ENCODE measurements at regions not wholly inside any gene's neighbourhood (a gene's known extent, or its start where the extent isn't known, plus 50 kb on each side); places are given as distances from the start of the nearest gene placed in this dataset.
A peak's percentile ranks its signal among the peaks of the same experiment; 100 is the strongest.

GRCh38 chr20:60113771-60114170 is 155.5 kb downstream of the CDH26 start:
- TF ChIP-seq, protein P1, sequence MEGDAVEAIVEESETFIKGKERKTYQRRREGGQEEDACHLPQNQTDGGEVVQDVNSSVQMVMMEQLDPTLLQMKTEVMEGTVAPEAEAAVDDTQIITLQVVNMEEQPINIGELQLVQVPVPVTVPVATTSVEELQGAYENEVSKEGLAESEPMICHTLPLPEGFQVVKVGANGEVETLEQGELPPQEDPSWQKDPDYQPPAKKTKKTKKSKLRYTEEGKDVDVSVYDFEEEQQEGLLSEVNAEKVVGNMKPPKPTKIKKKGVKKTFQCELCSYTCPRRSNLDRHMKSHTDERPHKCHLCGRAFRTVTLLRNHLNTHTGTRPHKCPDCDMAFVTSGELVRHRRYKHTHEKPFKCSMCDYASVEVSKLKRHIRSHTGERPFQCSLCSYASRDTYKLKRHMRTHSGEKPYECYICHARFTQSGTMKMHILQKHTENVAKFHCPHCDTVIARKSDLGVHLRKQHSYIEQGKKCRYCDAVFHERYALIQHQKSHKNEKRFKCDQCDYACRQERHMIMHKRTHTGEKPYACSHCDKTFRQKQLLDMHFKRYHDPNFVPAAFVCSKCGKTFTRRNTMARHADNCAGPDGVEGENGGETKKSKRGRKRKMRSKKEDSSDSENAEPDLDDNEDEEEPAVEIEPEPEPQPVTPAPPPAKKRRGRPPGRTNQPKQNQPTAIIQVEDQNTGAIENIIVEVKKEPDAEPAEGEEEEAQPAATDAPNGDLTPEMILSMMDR (IDR thresholded peaks at IDR 0.05; ENCODE audit: control insufficient read depth, extremely low read depth, insufficient read depth) = no peak
- no peak overlapping the region for H3K4me3 ChIP-seq (ENCODE audit: low read depth, low read length)
- DNase-seq (ENCODE audit: low read depth) = no peak

DNA sequence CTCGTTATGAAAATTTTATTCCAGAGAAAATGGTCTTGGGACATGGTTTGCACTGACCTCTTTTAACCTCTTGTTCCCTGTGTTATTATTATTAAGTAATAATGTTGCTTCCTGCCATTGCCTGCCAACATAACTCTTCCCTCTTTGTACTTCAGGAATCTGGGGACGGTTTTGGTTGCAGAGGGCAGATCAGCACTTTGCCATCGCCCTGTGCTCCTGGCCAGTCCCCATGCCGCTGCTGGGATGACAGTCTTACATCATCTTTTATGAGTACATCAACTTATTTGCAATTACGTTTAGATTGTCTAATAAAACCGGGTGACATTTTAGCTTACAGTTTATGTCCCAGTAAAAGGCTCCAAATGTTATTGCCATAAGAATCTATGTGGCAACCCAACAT is 157.2 kb downstream of the CDH26 start:
- TF ChIP-seq, protein P1 (IDR thresholded peaks at IDR 0.05; ENCODE audit: control insufficient read depth, extremely low read depth, insufficient read depth) = no peak
- no peak overlapping the region for H3K4me3 ChIP-seq (ENCODE audit: low read depth, low read length)
- DNase-seq (ENCODE audit: low read depth) = peak; percentile 77

GRCh38 chr20:60116128-60116909 is 158.1 kb downstream of the CDH26 start:
- TF ChIP-seq, protein P1 (IDR thresholded peaks at IDR 0.05; ENCODE audit: control insufficient read depth, extremely low read depth, insufficient read depth) = no peak
- no peak overlapping the region for H3K4me3 ChIP-seq (ENCODE audit: low read depth, low read length)
- DNase-seq (ENCODE audit: low read depth) = no peak

GRCh38 chr20:60117065-60117464 is 158.8 kb downstream of the CDH26 start:
- TF ChIP-seq, protein P1 (IDR thresholded peaks at IDR 0.05; ENCODE audit: control insufficient read depth, extremely low read depth, insufficient read depth) = no peak
- no peak for DNase-seq (ENCODE audit: low read depth)
- no peak overlapping the region for H3K4me3 ChIP-seq (ENCODE audit: low read depth, low read length)

DNA sequence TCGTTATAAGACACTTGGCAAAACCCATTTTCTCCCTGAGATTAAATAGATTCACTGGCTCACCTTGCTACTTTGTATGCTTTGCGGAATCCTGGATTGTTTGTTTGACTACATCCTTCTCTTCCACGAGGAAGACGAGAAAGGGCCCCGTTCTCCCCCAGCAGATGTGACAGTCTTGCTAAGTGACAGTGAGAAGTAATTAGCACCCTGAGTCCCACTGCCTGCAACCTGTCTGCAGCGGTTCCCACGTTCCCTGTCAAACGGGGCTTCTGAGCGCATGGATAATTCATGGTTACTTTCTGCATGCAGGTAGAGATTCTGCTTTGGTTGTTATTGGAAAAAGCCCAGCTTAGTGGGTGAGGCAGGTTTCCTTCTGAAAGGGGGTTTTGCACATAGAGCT is 163.7 kb downstream of the CDH26 start:
- no peak overlapping the region for H3K4me3 ChIP-seq (ENCODE audit: low read depth, low read length)
- no peak for DNase-seq (ENCODE audit: low read depth)
- TF ChIP-seq, protein P1 (IDR thresholded peaks at IDR 0.05; ENCODE audit: control insufficient read depth, extremely low read depth, insufficient read depth) = no peak

DNA sequence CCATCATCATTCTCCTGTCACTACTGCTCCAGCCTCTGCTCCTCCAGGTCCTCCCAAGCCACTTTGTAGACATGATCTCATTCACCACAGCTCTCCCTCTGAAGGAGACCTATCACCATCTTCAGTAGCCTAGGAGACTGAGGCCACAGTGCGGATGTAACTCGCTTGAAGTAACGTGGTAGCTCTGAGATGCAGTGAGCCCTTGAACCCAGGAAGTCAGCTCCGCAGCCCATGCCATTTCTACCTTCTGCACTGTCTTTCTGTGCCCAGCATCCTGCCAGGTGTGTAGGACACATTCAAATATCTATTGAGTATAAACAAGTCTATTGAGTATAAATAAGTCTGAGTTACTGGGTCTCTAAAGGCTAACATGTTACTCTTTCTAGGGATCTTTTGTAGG is 164.4 kb downstream of the CDH26 start:
- TF ChIP-seq, protein P1 (IDR thresholded peaks at IDR 0.05; ENCODE audit: control insufficient read depth, extremely low read depth, insufficient read depth) = no peak

DNA sequence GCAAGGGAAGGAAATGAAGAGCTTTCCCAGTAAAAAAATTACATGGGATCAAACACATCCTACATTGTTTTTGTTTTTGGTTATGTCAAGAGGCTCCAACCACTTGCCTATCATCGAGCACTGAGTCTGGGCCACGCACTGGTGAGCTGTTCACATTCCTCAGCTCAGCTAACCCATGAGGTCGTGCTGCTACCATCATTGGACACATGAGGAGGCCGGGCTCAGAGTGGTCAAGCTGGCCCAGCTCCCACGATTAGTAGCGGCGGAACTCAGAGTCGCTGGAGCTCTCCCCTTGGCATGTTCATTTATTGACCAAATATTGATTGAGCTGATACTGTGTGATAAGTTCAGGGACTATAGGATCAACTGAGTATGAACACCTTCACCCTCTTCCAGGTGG is 164.9 kb downstream of the CDH26 start:
- no peak for DNase-seq (ENCODE audit: low read depth)
- TF ChIP-seq, protein P1 (IDR thresholded peaks at IDR 0.05; ENCODE audit: control insufficient read depth, extremely low read depth, insufficient read depth) = no peak
- H3K4me3 ChIP-seq (ENCODE audit: low read depth, low read length) = no peak overlapping the region

More for the DNA sequence above, 164.4 kb downstream of the CDH26 start:
- H3K4me3 ChIP-seq (ENCODE audit: low read depth, low read length) = no peak overlapping the region
- DNase-seq (ENCODE audit: low read depth) = no peak
